Tibial nerve (tissue), 4 donors: ENCODE measurements at regions not wholly inside any gene's neighbourhood (a gene's known extent, or its start where the extent isn't known, plus 50 kb on each side); places are given as distances from the start of the nearest gene placed in this dataset.

ENCODE experiments used
- DNase-seq, 2 donors: peaks; one replicate each; pipeline ENCODE4 v3.0.0-alpha.2; 2019; ENCODE audit warnings: low spot score in 2 of 2
- H3K27ac ChIP-seq, 4 donors: fragments of 200-600 bp; sonication (generic) in 3 of 4; one replicate each; pipeline ENCODE4 v1.5.1; 2017 to 2019; ENCODE audit warnings: mild to moderate bottlenecking in 1 of 4
- H3K27me3 ChIP-seq, 2 donors: fragments of 200-600 bp; sonication (generic) in 1 of 2; one replicate each; pipeline versions ENCODE4 v1.5.1 to v1.6.0; 2017 to 2019
- H3K36me3 ChIP-seq, 3 donors: fragments of 200-600 bp; sonication (generic); one replicate each; pipeline ENCODE4 v1.5.1; 2018 to 2019
- H3K4me1 ChIP-seq, 4 donors: fragments of 200-600 bp; sonication (generic) in 3 of 4; one replicate each; pipeline ENCODE4 v1.5.1; 2017 to 2019
- H3K4me3 ChIP-seq, 4 donors: fragments of 200-600 bp; sonication (generic) in 3 of 4; one replicate each; pipeline ENCODE4 v1.5.1; 2017 to 2019; ENCODE audit warnings: mild to moderate bottlenecking in 1 of 4, moderate library complexity in 1 of 4
- H3K9me3 ChIP-seq, 4 donors: fragments of 200-600 bp; sonication (generic) in 3 of 4; one replicate each; pipeline ENCODE4 v1.5.1; 2017 to 2019
- CTCF ChIP-seq, 5 experiments: fragments of 200-600 bp in 3 of 5; fragments of 450-650 bp in 2 of 5; sonication (generic) in 3 of 5; IDR thresholded peaks; one replicate each; pipeline ENCODE4 v1.5.1; 2016 to 2019; ENCODE audit warnings: antibody characterized with exemption in 5 of 5, mild to moderate bottlenecking in 3 of 5, moderate library complexity in 2 of 5
- EP300 ChIP-seq, 2 donors: sonication (generic); formaldehyde crosslinking; IDR thresholded peaks; one replicate each; pipeline ENCODE4 v1.6.1; 2017; ENCODE audit warnings: antibody characterized with exemption in 2 of 2, mild to moderate bottlenecking in 1 of 2
- POLR2A ChIP-seq, 2 donors: fragments of 450-650 bp; IDR thresholded peaks; one replicate each; pipeline ENCODE4 v1.6.1; 2017; ENCODE audit warnings: antibody characterized with exemption in 2 of 2, mild to moderate bottlenecking in 2 of 2, moderate library complexity in 2 of 2
- WGBS, 2 donors: methylation state at CpG; one replicate each; pipeline ENCODE4 v1.1.5; 2018; 5-methylcytosine and 5-hydroxymethylcytosine counted together

- Histone ChIP-seq H3K27me3 (no peaks in the 10 kb centered on the region), H3K4me3 (no peak overlapping the region), H3K9me3 (no peaks in the 10 kb centered on the region), H3K36me3 (no peaks in the 10 kb centered on the region), H3K4me1 (peaks cover 0 to 33% (median 4%) of the 10 kb centered on the region in 4 donors), H3K27ac (peak overlapping the region in 3 of 4 donors; percentile 28 to 70 (median 46))
- TF ChIP-seq POLR2A (IDR thresholded peaks at IDR 0.05), result no peak
- no peak for TF ChIP-seq EP300 (IDR thresholded peaks at IDR 0.05)
- no peak for TF ChIP-seq CTCF (IDR thresholded peaks at IDR 0.05)
- 65 to 74% methylated on average over 1 of the region's 1 CpG for WGBS, 2 donors
- no peak for DNase-seq
These were observed 394.3 kb upstream of the C2CD4B start for GRCh38 chr15:62559381-62559733.

GRCh38 chr15:62561059-62561519 is 396.0 kb upstream of the C2CD4B start:
- Histone ChIP-seq H3K4me1 (peaks cover 0 to 47% (median 4%) of the 10 kb centered on the region in 4 donors), H3K27me3 (no peaks in the 10 kb centered on the region), H3K36me3 (no peaks in the 10 kb centered on the region), H3K27ac (peak overlapping the region in 3 of 4 donors; percentile 11 to 53 (median 22)), H3K9me3 (no peaks in the 10 kb centered on the region), H3K4me3 (peak overlapping the region in 3 of 4 donors; percentile 8 to 42 (median 19))
- WGBS, 2 donors, result 68% methylated on average over 11 of the region's 11 CpGs
- TF ChIP-seq EP300 (IDR thresholded peaks at IDR 0.05) (no peak), CTCF (IDR thresholded peaks at IDR 0.05) (no peak), POLR2A (IDR thresholded peaks at IDR 0.05) (no peak)
- no peak for DNase-seq

GRCh38 chr15:62561571-62561970 is 396.5 kb upstream of the C2CD4B start:
- Histone ChIP-seq H3K9me3 (no peaks in the 10 kb centered on the region), H3K4me3 (peak overlapping the region in 3 of 4 donors; percentile 8 to 42 (median 19)), H3K4me1 (peaks cover 0 to 50% (median 4%) of the 10 kb centered on the region in 4 donors), H3K36me3 (no peaks in the 10 kb centered on the region), H3K27me3 (no peaks in the 10 kb centered on the region), H3K27ac (peak overlapping the region in 2 of 4 donors; percentile 22 to 53)
- DNase-seq, result no peak
- TF ChIP-seq CTCF (IDR thresholded peaks at IDR 0.05), result no peak
- 71 to 73% methylated on average over 8 of the region's 8 CpGs for WGBS, 2 donors

GRCh38 chr15:62564886-62565633 is 400.0 kb upstream of the C2CD4B start:
- no peak for DNase-seq
- 77 to 78% methylated on average over 4 of the region's 4 CpGs for WGBS, 2 donors

More at GRCh38 chr15:62564886-62565633, 400.0 kb upstream of the C2CD4B start:
- H3K4me3 ChIP-seq, result no peak overlapping the region
- H3K36me3 ChIP-seq, result no peaks in the 10 kb centered on the region
- no peaks in the 10 kb centered on the region for H3K27me3 ChIP-seq
- H3K4me1 ChIP-seq, result peaks cover 0 to 39% (median 4%) of the 10 kb centered on the region in 4 donors
- no peak overlapping the region for H3K27ac ChIP-seq
- TF ChIP-seq EP300 (IDR thresholded peaks at IDR 0.05), result no peak
- TF ChIP-seq POLR2A (IDR thresholded peaks at IDR 0.05), result no peak
- no peak for TF ChIP-seq CTCF (IDR thresholded peaks at IDR 0.05)
- no peaks in the 10 kb centered on the region for H3K9me3 ChIP-seq
